ENCODE measurements at regions not wholly inside any gene's neighbourhood (a gene's known extent, or its start where the extent isn't known, plus 50 kb on each side); places are given as distances from the start of the nearest gene placed in this dataset.
"Not testable (repeated sequence)": the region's sequence is repeated elsewhere in the genome, so short reads cannot be mapped to it uniquely, and the experiment has no call there.

DNA sequence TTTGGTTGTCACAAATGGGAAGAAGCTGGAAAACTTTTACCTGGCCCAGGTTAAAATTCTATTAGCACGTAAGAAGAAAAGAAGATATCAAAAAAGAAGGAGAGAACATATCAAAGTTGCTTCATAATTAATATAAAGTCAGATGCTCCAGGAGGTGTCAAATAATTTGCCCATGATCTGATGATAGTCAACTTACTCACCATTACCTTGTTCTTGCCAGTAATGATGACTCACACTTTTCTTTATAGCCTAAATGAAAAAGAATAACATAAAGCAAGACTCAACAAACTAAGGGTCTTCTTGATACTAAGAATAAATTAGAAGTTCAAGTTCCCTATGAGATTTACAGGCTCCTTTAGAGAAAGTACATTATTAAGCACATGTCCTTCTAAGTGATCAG, 580.4 kb downstream of the TTLL7 start (continued):
- TF ChIP-seq ZNF274 (IDR thresholded peaks at IDR 0.05; ENCODE audit: insufficient read depth, insufficient read length) = no peak

- H3K27me3 ChIP-seq (replicated peaks in 1 of 2; ENCODE audit: control insufficient read depth in 2 of 2, insufficient read depth in 2 of 2, low read length in 1 of 2); H3K4me3 ChIP-seq; SMC1A ChIA-PET (ENCODE audit: uncharacterized antibody, unreplicated experiment); H3K4me1 ChIP-seq (ENCODE audit: control insufficient read depth, insufficient read depth, low read length); H4K20me1 ChIP-seq (ENCODE audit: control insufficient read depth, insufficient read depth); H3K79me2 ChIP-seq (ENCODE audit: control insufficient read depth, insufficient read depth, low read length); DNase-seq (ENCODE audit: low read depth, low spot score); FAIRE-seq; H3K9me3 ChIP-seq (replicated peaks; ENCODE audit: control insufficient read depth, insufficient read depth, low read length); CTCF ChIA-PET; H3K4me2 ChIP-seq (ENCODE audit: control insufficient read depth, insufficient read depth); RAD21 ChIA-PET (ENCODE audit: unreplicated experiment); H3K9ac ChIP-seq (ENCODE audit: control insufficient read depth, insufficient read depth, low read length); H2AFZ ChIP-seq (ENCODE audit: control insufficient read depth, low read depth, low read length); intact Hi-C loops (cut with micrococcal nuclease; ENCODE audit: unreplicated experiment); BruUV-seq (replicated peaks); H3K36me3 ChIP-seq (ENCODE audit: control insufficient read depth in 2 of 2, insufficient read depth in 2 of 2, low read length in 1 of 2); ATAC-seq; in situ Hi-C loops (cut with MboI); H3K27ac ChIP-seq (ENCODE audit: control insufficient read depth, insufficient read depth); POLR2A ChIA-PET: not testable (repeated sequence)
- 20% methylated on average over 2 of the region's 6 CpGs for WGBS (ENCODE audit: insufficient coverage, insufficient replicate concordance, low lambda C conversion rate, missing lambda C conversion rate)
Measured at GRCh38 chr1:83413839-83414107, 585.2 kb downstream of the TTLL7 start.

- WGBS (ENCODE audit: insufficient coverage, insufficient replicate concordance, low lambda C conversion rate, missing lambda C conversion rate) = 44% methylated on average over 5 of the region's 6 CpGs
- CTCF ChIA-PET; H3K79me2 ChIP-seq (ENCODE audit: control insufficient read depth, insufficient read depth, low read length); FAIRE-seq; H3K27ac ChIP-seq (ENCODE audit: control insufficient read depth, insufficient read depth); DNase-seq (ENCODE audit: low read depth, low spot score); ATAC-seq; H3K4me3 ChIP-seq; H3K9me3 ChIP-seq (replicated peaks; ENCODE audit: control insufficient read depth, insufficient read depth, low read length); intact Hi-C loops (cut with micrococcal nuclease; ENCODE audit: unreplicated experiment); SMC1A ChIA-PET (ENCODE audit: uncharacterized antibody, unreplicated experiment); H3K9ac ChIP-seq (ENCODE audit: control insufficient read depth, insufficient read depth, low read length); BruUV-seq (replicated peaks); H3K27me3 ChIP-seq (replicated peaks in 1 of 2; ENCODE audit: control insufficient read depth in 2 of 2, insufficient read depth in 2 of 2, low read length in 1 of 2); H3K36me3 ChIP-seq (ENCODE audit: control insufficient read depth in 2 of 2, insufficient read depth in 2 of 2, low read length in 1 of 2); H3K4me1 ChIP-seq (ENCODE audit: control insufficient read depth, insufficient read depth, low read length); in situ Hi-C loops (cut with MboI); POLR2A ChIA-PET; H2AFZ ChIP-seq (ENCODE audit: control insufficient read depth, low read depth, low read length); H3K4me2 ChIP-seq (ENCODE audit: control insufficient read depth, insufficient read depth); H4K20me1 ChIP-seq (ENCODE audit: control insufficient read depth, insufficient read depth); RAD21 ChIA-PET (ENCODE audit: unreplicated experiment): not testable (repeated sequence)
Measured at GRCh38 chr1:83410746-83411413, 588.1 kb downstream of the TTLL7 start.

- H3K4me1 ChIP-seq (ENCODE audit: control insufficient read depth, insufficient read depth, low read length); H3K27ac ChIP-seq (ENCODE audit: control insufficient read depth, insufficient read depth); in situ Hi-C loops (cut with MboI); CTCF ChIA-PET; DNase-seq (ENCODE audit: low read depth, low spot score); RAD21 ChIA-PET (ENCODE audit: unreplicated experiment); intact Hi-C loops (cut with micrococcal nuclease; ENCODE audit: unreplicated experiment); FAIRE-seq; H3K4me3 ChIP-seq; H3K36me3 ChIP-seq (ENCODE audit: control insufficient read depth in 2 of 2, insufficient read depth in 2 of 2, low read length in 1 of 2); SMC1A ChIA-PET (ENCODE audit: uncharacterized antibody, unreplicated experiment); H3K27me3 ChIP-seq (replicated peaks in 1 of 2; ENCODE audit: control insufficient read depth in 2 of 2, insufficient read depth in 2 of 2, low read length in 1 of 2); H4K20me1 ChIP-seq (ENCODE audit: control insufficient read depth, insufficient read depth); POLR2A ChIA-PET; BruUV-seq (replicated peaks); H3K4me2 ChIP-seq (ENCODE audit: control insufficient read depth, insufficient read depth); H3K9ac ChIP-seq (ENCODE audit: control insufficient read depth, insufficient read depth, low read length); H2AFZ ChIP-seq (ENCODE audit: control insufficient read depth, low read depth, low read length); H3K79me2 ChIP-seq (ENCODE audit: control insufficient read depth, insufficient read depth, low read length); H3K9me3 ChIP-seq (replicated peaks; ENCODE audit: control insufficient read depth, insufficient read depth, low read length): not testable (repeated sequence)
- peak; percentile 55 for ATAC-seq
- 100% methylated on average over 3 of the region's 7 CpGs for WGBS (ENCODE audit: insufficient coverage, insufficient replicate concordance, low lambda C conversion rate, missing lambda C conversion rate)
Measured at GRCh38 chr1:83406693-83407371, 592.1 kb downstream of the TTLL7 start.

- BruUV-seq (replicated peaks); H3K9me3 ChIP-seq (replicated peaks; ENCODE audit: control insufficient read depth, insufficient read depth, low read length); RAD21 ChIA-PET (ENCODE audit: unreplicated experiment); H3K79me2 ChIP-seq (ENCODE audit: control insufficient read depth, insufficient read depth, low read length); CTCF ChIA-PET; intact Hi-C loops (cut with micrococcal nuclease; ENCODE audit: unreplicated experiment); FAIRE-seq; H3K9ac ChIP-seq (ENCODE audit: control insufficient read depth, insufficient read depth, low read length); POLR2A ChIA-PET; SMC1A ChIA-PET (ENCODE audit: uncharacterized antibody, unreplicated experiment); H3K27me3 ChIP-seq (replicated peaks in 1 of 2; ENCODE audit: control insufficient read depth in 2 of 2, insufficient read depth in 2 of 2, low read length in 1 of 2); H4K20me1 ChIP-seq (ENCODE audit: control insufficient read depth, insufficient read depth); H3K36me3 ChIP-seq (ENCODE audit: control insufficient read depth in 2 of 2, insufficient read depth in 2 of 2, low read length in 1 of 2); DNase-seq (ENCODE audit: low read depth, low spot score); H3K4me1 ChIP-seq (ENCODE audit: control insufficient read depth, insufficient read depth, low read length); in situ Hi-C loops (cut with MboI): not testable (repeated sequence)
- peak overlapping the region; percentile 19; the same call in 1 of the 2 replicates for H3K4me2 ChIP-seq (ENCODE audit: control insufficient read depth, insufficient read depth)
- peak overlapping the region; percentile 42; the same call in 1 of the 2 replicates for H3K27ac ChIP-seq (ENCODE audit: control insufficient read depth, insufficient read depth)
- ATAC-seq = peak; percentile 80
- H2AFZ ChIP-seq (ENCODE audit: control insufficient read depth, low read depth, low read length) = peak overlapping the region; percentile 44; the same call in 1 of the 2 replicates
- H3K4me3 ChIP-seq = 0 out of 2 replicates have a peak overlapping the region, but pooled peaks have one; percentile 15
- WGBS (ENCODE audit: insufficient coverage, insufficient replicate concordance, low lambda C conversion rate, missing lambda C conversion rate) = 9% methylated on average over 1 of the region's 1 CpG
Measured at GRCh38 chr1:83405789-83406188, 593.1 kb downstream of the TTLL7 start.
